Lower leg skin (tissue), 4 donors: ENCODE measurements at regions not wholly inside any gene's neighbourhood (a gene's known extent, or its start where the extent isn't known, plus 50 kb on each side); places are given as distances from the start of the nearest gene placed in this dataset.
A peak's percentile ranks its signal among the peaks of the same experiment; 100 is the strongest.
"Not testable (repeated sequence)": the region's sequence is repeated elsewhere in the genome, so short reads cannot be mapped to it uniquely, and the experiment has no call there.

Experiments used
- DNase-seq, 2 donors: peaks; one replicate each; pipeline ENCODE4 v3.0.0-alpha.2; 2019; ENCODE audit warnings: low spot score in 2 of 2
- H3K4me3 ChIP-seq: fragments of 200-600 bp; sonication (generic); 2 replicates; pipeline ENCODE4 v1.5.1; 2017; ENCODE audit warnings: mild to moderate bottlenecking, low read depth; ENCODE audit not compliant: poor library complexity, severe bottlenecking
- POLR2A ChIP-seq, 2 donors: fragments of 450-650 bp; IDR thresholded peaks; one replicate each; pipeline ENCODE4 v1.6.1; 2016 to 2017; ENCODE audit warnings: antibody characterized with exemption in 2 of 2, mild to moderate bottlenecking in 1 of 2, moderate library complexity in 1 of 2
- WGBS, 2 donors: methylation state at CpG; one replicate each; pipeline ENCODE4 v1.1.5; 2018; 5-methylcytosine and 5-hydroxymethylcytosine counted together
- intact Hi-C: fragments of 100-400 bp; cut with DNase I; formaldehyde crosslinking; loops from one replicate; pipeline ENCODE4 v1.15.0; 2023; ENCODE audit warnings: low total_unique reads
- TF ChIP-seq, protein P1 (sequence below), 3 donors: fragments of 450-650 bp; IDR thresholded peaks; one replicate each; pipeline ENCODE4 v1.5.1; 2016; ENCODE audit warnings: antibody characterized with exemption in 3 of 3, mild to moderate bottlenecking in 3 of 3, moderate library complexity in 2 of 3

DNA sequence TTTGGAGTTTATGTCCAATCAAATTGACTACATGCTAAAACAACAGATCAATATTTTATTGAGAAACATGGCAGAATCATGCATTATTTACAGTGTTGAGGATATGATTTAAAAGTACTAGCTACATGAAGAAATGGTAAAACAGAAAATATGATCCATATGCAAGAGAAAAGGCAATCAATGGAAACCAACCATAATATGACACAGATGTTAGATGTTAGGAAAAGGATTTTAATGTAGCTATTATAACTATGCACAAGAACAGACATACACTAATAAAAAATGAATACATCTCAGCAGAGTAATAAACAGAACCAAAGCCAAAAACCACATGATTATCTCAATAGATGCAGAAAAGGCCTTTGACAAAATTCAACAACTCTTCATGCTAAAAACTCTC, 166.2 kb upstream of the CACNA2D1 start:
- DNase-seq: no peak
- no peak overlapping the region for H3K4me3 ChIP-seq
- intact Hi-C loops: no loop called here
- TF ChIP-seq, protein P1, sequence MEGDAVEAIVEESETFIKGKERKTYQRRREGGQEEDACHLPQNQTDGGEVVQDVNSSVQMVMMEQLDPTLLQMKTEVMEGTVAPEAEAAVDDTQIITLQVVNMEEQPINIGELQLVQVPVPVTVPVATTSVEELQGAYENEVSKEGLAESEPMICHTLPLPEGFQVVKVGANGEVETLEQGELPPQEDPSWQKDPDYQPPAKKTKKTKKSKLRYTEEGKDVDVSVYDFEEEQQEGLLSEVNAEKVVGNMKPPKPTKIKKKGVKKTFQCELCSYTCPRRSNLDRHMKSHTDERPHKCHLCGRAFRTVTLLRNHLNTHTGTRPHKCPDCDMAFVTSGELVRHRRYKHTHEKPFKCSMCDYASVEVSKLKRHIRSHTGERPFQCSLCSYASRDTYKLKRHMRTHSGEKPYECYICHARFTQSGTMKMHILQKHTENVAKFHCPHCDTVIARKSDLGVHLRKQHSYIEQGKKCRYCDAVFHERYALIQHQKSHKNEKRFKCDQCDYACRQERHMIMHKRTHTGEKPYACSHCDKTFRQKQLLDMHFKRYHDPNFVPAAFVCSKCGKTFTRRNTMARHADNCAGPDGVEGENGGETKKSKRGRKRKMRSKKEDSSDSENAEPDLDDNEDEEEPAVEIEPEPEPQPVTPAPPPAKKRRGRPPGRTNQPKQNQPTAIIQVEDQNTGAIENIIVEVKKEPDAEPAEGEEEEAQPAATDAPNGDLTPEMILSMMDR (IDR thresholded peaks at IDR 0.05): no peak
- no peak for TF ChIP-seq POLR2A (IDR thresholded peaks at IDR 0.05)

- intact Hi-C loops: no loop called here
- WGBS, 2 donors: 19 to 20% methylated on average over 4 of the region's 4 CpGs
- no peak overlapping the region for H3K4me3 ChIP-seq
- DNase-seq: peak in 1 of 2 donors; percentile 29
- no peak for TF ChIP-seq POLR2A (IDR thresholded peaks at IDR 0.05)
- TF ChIP-seq, protein P1 (IDR thresholded peaks at IDR 0.05): no peak
Observed at GRCh38 chr7:82605247-82605864, 161.8 kb upstream of the CACNA2D1 start.

- H3K4me3 ChIP-seq: no peak overlapping the region
- 95 to 96% methylated on average over 7 of the region's 7 CpGs for WGBS, 2 donors
- intact Hi-C loops: no loop called here
- DNase-seq: no peak
- TF ChIP-seq POLR2A (IDR thresholded peaks at IDR 0.05): no peak
- TF ChIP-seq, protein P1 (IDR thresholded peaks at IDR 0.05): no peak
Observed at GRCh38 chr7:82602066-82602465, 158.5 kb upstream of the CACNA2D1 start.

- H3K4me3 ChIP-seq: no peak overlapping the region
- DNase-seq: no peak
- 44 to 49% methylated on average over 3 of the region's 3 CpGs for whole genome bisulfite sequencing, 2 donors
- intact Hi-C loops: no loop called here
- TF ChIP-seq POLR2A (IDR thresholded peaks at IDR 0.05): no peak
- TF ChIP-seq, protein P1 (IDR thresholded peaks at IDR 0.05): no peak
Observed at GRCh38 chr7:82600531-82600930, 157.0 kb upstream of the CACNA2D1 start.

DNA sequence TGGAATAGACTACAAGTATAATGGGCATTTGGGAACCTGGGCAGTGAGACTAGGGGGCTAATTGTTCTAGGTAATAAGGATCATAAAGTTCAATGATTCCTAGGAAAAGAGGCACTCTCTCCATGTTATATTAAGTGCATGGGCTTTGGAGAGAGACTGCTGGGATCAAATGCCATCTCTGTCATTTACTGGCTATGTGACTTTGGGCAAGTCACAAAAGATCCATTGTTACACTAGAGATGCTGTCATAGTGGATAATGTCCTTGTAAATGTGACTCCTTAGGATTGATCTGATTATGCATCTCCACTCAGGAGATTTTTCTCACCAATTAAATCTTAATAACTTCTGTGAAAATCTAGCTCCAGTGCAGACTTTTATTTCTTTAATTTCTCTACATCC, 156.3 kb upstream of the CACNA2D1 start:
- no peak for DNase-seq
- no peak overlapping the region for H3K4me3 ChIP-seq
- intact Hi-C loops: no loop called here
- TF ChIP-seq, protein P1 (IDR thresholded peaks at IDR 0.05): no peak
- no peak for TF ChIP-seq POLR2A (IDR thresholded peaks at IDR 0.05)

DNA sequence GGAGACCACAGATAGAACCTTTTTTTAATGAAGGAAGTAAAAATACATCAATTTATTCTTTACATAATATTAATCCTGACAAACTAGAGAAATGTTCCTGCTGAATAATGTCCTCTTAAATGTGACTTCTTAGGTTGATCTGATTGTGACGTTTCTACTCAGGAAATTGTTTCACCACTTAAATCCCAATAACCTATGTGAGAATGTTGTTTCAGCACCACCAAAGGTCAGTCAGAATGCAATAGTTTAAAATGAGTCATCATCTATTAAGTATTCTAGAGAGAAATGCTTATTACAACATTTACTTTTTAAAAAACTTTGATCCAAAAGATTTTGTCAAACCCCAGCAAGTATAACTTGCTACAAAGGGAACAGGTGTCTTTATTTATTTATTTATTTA, 155.4 kb upstream of the CACNA2D1 start:
- intact Hi-C loops: no loop called here
- no peak for DNase-seq
- 45 to 59% methylated on average over 1 of the region's 1 CpG for WGBS, 2 donors
- TF ChIP-seq POLR2A (IDR thresholded peaks at IDR 0.05): no peak
- TF ChIP-seq, protein P1 (IDR thresholded peaks at IDR 0.05): no peak
- no peak overlapping the region for H3K4me3 ChIP-seq

- DNase-seq, H3K4me3 ChIP-seq, intact Hi-C loops: not testable (repeated sequence)
- 65 to 73% methylated on average over 3 of the region's 3 CpGs for WGBS, 2 donors
Observed at GRCh38 chr7:82595795-82596194, 152.2 kb upstream of the CACNA2D1 start.
